Body of pancreas (tissue), 4 donors: ENCODE measurements at regions not wholly inside any gene's neighbourhood (a gene's known extent, or its start where the extent isn't known, plus 50 kb on each side); places are given as distances from the start of the nearest gene placed in this dataset.

Experiments
- ATAC-seq: fragments of 150-250 bp; one replicate; pipeline ENCODE4 v1.9.1; 2016
- DNase-seq, 4 donors: peaks; one replicate each; pipeline ENCODE4 v3.0.0-alpha.2; 2019
- H3K27ac ChIP-seq, 4 donors: fragments of 200-600 bp; sonication (generic); 1 replicate in 3 of 4; 2 replicates in 1 of 4; pipeline versions ENCODE4 v1.5.1 to v1.6.1; 2016 to 2019; ENCODE audit warnings: mild to moderate bottlenecking in 1 of 4, mixed read lengths in 1 of 4, moderate library complexity in 1 of 4
- H3K27me3 ChIP-seq, 2 donors: fragments of 200-600 bp; sonication (generic); one replicate each; pipeline ENCODE4 v1.6.0; 2016; ENCODE audit warnings: mild to moderate bottlenecking in 1 of 2
- H3K36me3 ChIP-seq, 2 donors: fragments of 200-600 bp; sonication (generic); replicated peaks in 1 of 2; 2 replicates each; pipeline ENCODE4 v1.5.1; 2016; ENCODE audit warnings: low read depth in 2 of 2; ENCODE audit not compliant: insufficient read depth in 1 of 2
- H3K4me1 ChIP-seq: fragments of 200-600 bp; sonication (generic); one replicate; pipeline ENCODE4 v1.6.0; 2016
- H3K4me3 ChIP-seq, 2 donors: fragments of 200-600 bp; sonication (generic); 1 replicate in 1 of 2; 2 replicates in 1 of 2; pipeline ENCODE4 v1.5.1; 2016 to 2019
- H3K9me3 ChIP-seq, 3 donors: fragments of 200-600 bp; sonication (generic); 1 replicate in 2 of 3; 2 replicates in 1 of 3; pipeline ENCODE4 v1.5.1; 2016
- CTCF ChIP-seq, 7 experiments: fragments of 450-650 bp in 4 of 7; fragments of 200-600 bp in 3 of 7; sonication (generic) in 3 of 7; IDR thresholded peaks; one replicate each; pipeline ENCODE4 v1.5.1; 2016 to 2019; ENCODE audit warnings: antibody characterized with exemption in 7 of 7
- POLR2A ChIP-seq, 3 donors: fragments of 450-650 bp; IDR thresholded peaks; one replicate each; pipeline ENCODE4 v1.6.1; 2016; ENCODE audit warnings: antibody characterized with exemption in 3 of 3, mild to moderate bottlenecking in 2 of 3
- WGBS, 2 donors: methylation state at CpG; one replicate each; pipeline ENCODE4 v1.1.5; 2017; 5-methylcytosine and 5-hydroxymethylcytosine counted together
- intact Hi-C: fragments of 100-400 bp; cut with DNase I; formaldehyde crosslinking; loops from one replicate; pipeline ENCODE4 v1.15.1; 2023

- ATAC-seq (no peak), DNase-seq (no peak)
- WGBS, 2 donors = 87 to 94% methylated on average over 1 of the region's 1 CpG
- Histone ChIP-seq H3K27ac (no peak overlapping the region), H3K27me3 (no peaks in the 10 kb centered on the region), H3K4me1 (no peaks in the 10 kb centered on the region), H3K36me3 (no peaks in the 10 kb centered on the region), H3K9me3 (peaks cover 0 to 10% (median 0%) of the 10 kb centered on the region in 3 donors), H3K4me3 (no peak overlapping the region)
- TF ChIP-seq POLR2A (IDR thresholded peaks at IDR 0.05) = no peak
- no peak for TF ChIP-seq CTCF (IDR thresholded peaks at IDR 0.05)
- intact Hi-C loops = no loop called here
Observed at GRCh38 chr4:62133101-62133897, 933.2 kb downstream of the ADGRL3 start.

GRCh38 chr4:62131049-62131448, 930.9 kb downstream of the ADGRL3 start:
- H3K4me3 ChIP-seq = no peak overlapping the region
- ATAC-seq (no peak), DNase-seq (no peak)
- H3K27ac ChIP-seq = no peak overlapping the region
- H3K36me3 ChIP-seq = no peaks in the 10 kb centered on the region
- H3K4me1 ChIP-seq = no peaks in the 10 kb centered on the region
- H3K9me3 ChIP-seq = peaks cover 0 to 10% (median 0%) of the 10 kb centered on the region in 3 donors
- intact Hi-C loops = no loop called here
- 40% methylated on average over 3 of the region's 3 CpGs; no CpG with 5 or more reads in 1 of the 2 donors for WGBS, 2 donors
- TF ChIP-seq POLR2A (IDR thresholded peaks at IDR 0.05) (no peak), CTCF (IDR thresholded peaks at IDR 0.05) (no peak)
- no peaks in the 10 kb centered on the region for H3K27me3 ChIP-seq

GRCh38 chr4:62130637-62131036, 930.5 kb downstream of the ADGRL3 start:
- Histone ChIP-seq H3K4me1 (no peaks in the 10 kb centered on the region), H3K36me3 (no peaks in the 10 kb centered on the region), H3K9me3 (peaks cover 0 to 10% (median 0%) of the 10 kb centered on the region in 3 donors), H3K27me3 (no peaks in the 10 kb centered on the region), H3K27ac (no peak overlapping the region), H3K4me3 (no peak overlapping the region)
- intact Hi-C loops = no loop called here
- DNase-seq (peak in 1 of 4 donors; percentile 21), ATAC-seq (no peak)
- TF ChIP-seq POLR2A (IDR thresholded peaks at IDR 0.05) = no peak
- no peak for TF ChIP-seq CTCF (IDR thresholded peaks at IDR 0.05)

- no peaks in the 10 kb centered on the region for H3K36me3 ChIP-seq
- 33 to 53% methylated on average over 2 of the region's 2 CpGs for WGBS, 2 donors
- intact Hi-C loops = no loop called here
Observed at GRCh38 chr4:62130230-62130629, 930.1 kb downstream of the ADGRL3 start.

More at GRCh38 chr4:62130230-62130629, 930.1 kb downstream of the ADGRL3 start:
- no peak for ATAC-seq
- DNase-seq = no peak
- Histone ChIP-seq H3K27me3 (no peaks in the 10 kb centered on the region), H3K9me3 (peaks cover 0 to 10% (median 0%) of the 10 kb centered on the region in 3 donors), H3K4me1 (no peaks in the 10 kb centered on the region), H3K27ac (no peak overlapping the region), H3K4me3 (no peak overlapping the region)
- TF ChIP-seq POLR2A (IDR thresholded peaks at IDR 0.05) = no peak
- no peak for TF ChIP-seq CTCF (IDR thresholded peaks at IDR 0.05)
